GM12891 (cell line): ENCODE measurements at regions not wholly inside any gene's neighbourhood (a gene's known extent, or its start where the extent isn't known, plus 50 kb on each side); places are given as distances from the start of the nearest gene placed in this dataset.

Experiments
- DNase-seq: peaks from one replicate; pipeline ENCODE4 v3.0.0; 2011; ENCODE audit warnings: low spot score; ENCODE audit not compliant: insufficient read length
- FAIRE-seq: peaks from 2 replicates; lab custom pipeline; 2011; peaks lifted over from hg19 to GRCh38; lab: Jason Lieb, UNC
- PAX5 ChIP-seq: IDR thresholded peaks from 2 replicates; pipeline ENCODE4 v1.6.1; 2011; ENCODE audit warnings: low read length, moderate library complexity, mild to moderate bottlenecking; ENCODE audit not compliant: insufficient read depth, severe bottlenecking
- POLR2A ChIP-seq: IDR thresholded peaks from 2 replicates; pipeline ENCODE4 v1.6.1; 2011; ENCODE audit warnings: low read depth, low read length, control low read depth
- POLR2AphosphoS5 ChIP-seq: IDR thresholded peaks from 2 replicates; pipeline ENCODE4 v1.6.1; 2011; ENCODE audit warnings: low read depth, low read length, control low read depth
- POU2F2 ChIP-seq: IDR thresholded peaks from 2 replicates; pipeline ENCODE4 v1.6.1; 2011; ENCODE audit warnings: low read depth, mild to moderate bottlenecking, control low read depth, low read length, moderate library complexity
- SPI1 ChIP-seq: IDR thresholded peaks from 2 replicates; pipeline ENCODE4 v1.6.1; 2011; ENCODE audit warnings: low read depth, low read length, control low read depth
- TAF1 ChIP-seq: IDR thresholded peaks from 2 replicates; pipeline ENCODE4 v1.6.1; 2011; ENCODE audit warnings: low read depth, low read length, control low read depth

DNA sequence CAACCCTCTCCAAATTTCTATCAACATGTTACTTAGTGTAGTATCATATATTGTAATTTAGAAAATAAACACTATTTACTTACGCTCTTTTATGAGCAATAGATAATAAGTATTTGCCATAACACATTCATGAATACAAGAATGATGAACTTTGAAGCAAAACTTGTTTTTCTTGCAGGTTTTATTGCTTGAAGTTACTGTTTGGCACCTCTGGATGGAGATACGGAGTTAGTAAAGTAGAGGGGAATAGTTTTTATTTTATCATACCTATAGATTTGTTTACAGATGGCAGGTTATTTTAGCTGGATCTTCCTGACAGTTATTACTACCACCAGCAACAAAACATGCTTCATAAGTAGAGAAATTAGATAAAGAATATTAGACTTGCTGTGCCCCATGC, 274.2 kb upstream of the LRRTM4 start:
- TF ChIP-seq TAF1 (no peak), PAX5 (no peak), POLR2A (no peak), POU2F2 (no peak), SPI1 (no peak), POLR2AphosphoS5 (no peak)
- DNase-seq (no peak), FAIRE-seq (no peak)

DNA sequence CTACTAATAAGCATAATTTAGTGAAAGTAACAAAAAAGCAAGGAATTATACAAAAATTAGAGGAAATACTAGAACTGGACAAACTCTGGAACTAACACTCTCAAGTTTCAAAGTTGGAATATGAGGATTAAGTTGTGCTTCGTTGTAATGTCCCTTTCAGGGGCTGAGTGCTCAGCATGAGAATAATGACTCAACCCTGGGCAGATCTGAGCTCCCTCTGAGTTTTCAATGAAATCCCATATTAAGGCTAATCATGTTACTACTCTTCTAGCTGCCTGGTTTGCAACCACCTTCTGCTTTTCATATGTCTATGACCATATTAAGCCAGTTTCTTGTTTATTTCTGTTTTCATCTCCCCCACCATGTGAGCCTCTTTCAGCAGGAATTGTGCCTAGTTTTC, 274.9 kb upstream of the LRRTM4 start:
- no peak for DNase-seq
- no peak for FAIRE-seq
- no peak for TF ChIP-seq POU2F2
- TF ChIP-seq TAF1: no peak
- no peak for TF ChIP-seq PAX5
- TF ChIP-seq POLR2AphosphoS5: no peak
- no peak for TF ChIP-seq SPI1
- no peak for TF ChIP-seq POLR2A

DNA sequence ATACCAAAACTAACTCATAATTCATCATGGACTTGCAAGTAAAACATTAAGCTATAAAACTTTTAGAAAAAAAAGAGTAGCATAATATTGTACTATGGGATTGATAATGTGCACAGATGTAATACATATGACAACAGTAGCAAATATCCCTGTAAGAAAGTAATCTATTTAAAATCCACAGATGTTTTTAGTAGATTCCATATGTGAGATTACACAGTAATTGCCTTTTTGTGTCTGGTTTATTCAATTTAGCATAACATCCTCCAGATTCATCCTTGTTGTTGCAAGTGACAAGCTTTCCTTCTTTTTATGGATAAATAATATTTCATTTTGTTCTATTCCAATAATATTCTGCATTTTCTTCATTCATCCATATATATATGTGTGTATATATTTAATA, 278.2 kb upstream of the LRRTM4 start:
- DNase-seq (no peak), FAIRE-seq (no peak)
- TF ChIP-seq PAX5: no peak
- TF ChIP-seq POU2F2: no peak
- no peak for TF ChIP-seq POLR2AphosphoS5
- TF ChIP-seq POLR2A: no peak
- no peak for TF ChIP-seq TAF1
- TF ChIP-seq SPI1: no peak

DNA sequence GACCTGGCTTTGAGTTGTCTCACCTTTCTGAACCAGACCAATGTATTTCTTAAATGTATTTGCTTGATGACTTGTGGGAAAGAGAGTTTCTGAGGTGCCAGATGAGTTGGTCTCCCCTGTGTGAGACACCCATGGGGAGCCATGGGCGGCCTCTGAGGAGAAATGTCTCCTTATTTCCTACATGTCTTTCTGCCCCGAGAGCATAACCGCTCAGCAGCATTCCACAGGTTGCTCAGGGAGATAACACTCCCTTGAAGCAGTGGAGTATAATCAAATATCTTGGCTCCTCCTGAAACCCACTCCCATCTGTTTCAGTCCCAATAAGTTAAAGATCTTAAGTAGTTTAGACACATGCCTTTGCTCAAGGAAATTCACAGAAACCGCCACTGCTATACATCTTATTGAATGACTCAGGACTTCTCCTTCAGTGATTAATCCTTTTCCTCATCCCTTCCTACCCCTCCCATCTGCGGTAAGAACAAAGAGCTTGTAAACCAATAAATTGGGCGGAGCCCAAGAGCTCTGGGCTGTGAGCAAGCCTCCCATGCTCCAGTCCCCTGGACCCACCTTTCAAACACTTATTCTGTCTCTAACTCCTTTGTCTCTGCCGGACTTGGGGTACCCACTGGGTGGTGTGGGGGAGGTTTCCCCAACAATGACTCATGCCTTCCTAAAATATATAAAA, 285.5 kb upstream of the LRRTM4 start:
- DNase-seq: no peak
- no peak for FAIRE-seq
- TF ChIP-seq POU2F2: no peak
- TF ChIP-seq POLR2AphosphoS5: no peak
- TF ChIP-seq TAF1: no peak
- no peak for TF ChIP-seq PAX5
- no peak for TF ChIP-seq POLR2A
- TF ChIP-seq SPI1: no peak

DNA sequence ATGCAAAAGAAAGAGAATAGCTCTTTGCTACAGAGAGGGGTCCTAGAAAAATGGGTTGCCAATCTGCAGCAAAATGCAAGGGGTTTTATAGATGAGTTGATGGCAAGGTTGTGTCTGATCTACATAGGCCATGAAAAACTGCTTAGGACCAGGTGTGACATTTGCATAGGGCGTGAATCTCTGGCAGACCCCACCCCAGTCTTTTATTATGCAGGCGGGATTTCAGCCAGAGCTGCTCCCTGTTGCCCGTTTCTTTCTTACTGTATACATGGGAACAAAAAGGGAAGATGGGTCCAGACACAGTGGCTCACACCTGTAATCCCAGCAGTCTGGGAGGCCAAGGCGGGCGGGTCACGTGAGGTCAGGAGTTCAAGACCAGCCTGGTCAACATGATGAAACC, 286.4 kb upstream of the LRRTM4 start:
- FAIRE-seq: no peak
- no peak for DNase-seq
- TF ChIP-seq POLR2A: no peak

DNA sequence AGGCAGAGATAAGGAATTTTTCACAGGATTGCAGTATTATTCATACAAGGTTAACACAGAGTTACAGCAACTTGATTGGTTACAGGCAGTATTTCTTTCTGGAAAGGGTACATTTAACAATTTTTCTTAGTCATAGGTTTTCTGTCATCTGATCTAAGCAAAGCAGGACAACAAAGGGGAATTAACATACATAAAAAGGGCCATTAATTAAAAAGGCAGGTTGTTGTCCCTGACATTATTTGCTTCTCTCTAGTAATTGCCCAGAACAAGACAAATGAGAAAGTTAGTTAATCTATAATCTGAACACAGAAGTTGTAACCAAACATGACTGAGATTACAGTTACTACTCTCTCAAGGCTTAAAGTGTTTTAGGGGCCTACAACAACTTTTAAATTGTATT, 291.4 kb upstream of the LRRTM4 start:
- no peak for TF ChIP-seq POLR2A
- no peak for TF ChIP-seq POLR2AphosphoS5
- no peak for TF ChIP-seq TAF1
- TF ChIP-seq PAX5: no peak
- TF ChIP-seq POU2F2: no peak
- no peak for TF ChIP-seq SPI1
- no peak for DNase-seq
- FAIRE-seq: no peak

DNA sequence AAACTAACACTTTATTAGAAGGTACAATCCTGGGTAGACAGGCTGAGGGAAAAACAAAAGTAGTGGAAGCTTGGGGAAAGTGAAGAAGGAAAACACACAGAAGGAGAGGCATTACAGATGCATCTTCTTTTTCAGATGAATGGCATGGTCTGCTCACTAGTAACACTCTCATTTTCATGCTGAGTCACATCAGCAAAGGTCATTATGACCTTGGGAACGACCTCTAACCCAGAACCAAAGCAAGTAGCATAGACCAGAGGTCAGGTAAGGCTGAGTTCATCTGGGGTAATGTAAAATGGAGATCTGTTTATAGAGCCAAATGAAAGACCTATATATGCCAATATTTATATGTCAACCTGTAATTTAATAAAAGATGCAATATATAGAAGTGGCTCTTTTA, 294.4 kb upstream of the LRRTM4 start:
- FAIRE-seq (no peak), DNase-seq (no peak)
- no peak for TF ChIP-seq TAF1
- TF ChIP-seq POU2F2: no peak
- TF ChIP-seq POLR2AphosphoS5: no peak
- TF ChIP-seq PAX5: no peak
- TF ChIP-seq POLR2A: no peak
- TF ChIP-seq SPI1: no peak

DNA sequence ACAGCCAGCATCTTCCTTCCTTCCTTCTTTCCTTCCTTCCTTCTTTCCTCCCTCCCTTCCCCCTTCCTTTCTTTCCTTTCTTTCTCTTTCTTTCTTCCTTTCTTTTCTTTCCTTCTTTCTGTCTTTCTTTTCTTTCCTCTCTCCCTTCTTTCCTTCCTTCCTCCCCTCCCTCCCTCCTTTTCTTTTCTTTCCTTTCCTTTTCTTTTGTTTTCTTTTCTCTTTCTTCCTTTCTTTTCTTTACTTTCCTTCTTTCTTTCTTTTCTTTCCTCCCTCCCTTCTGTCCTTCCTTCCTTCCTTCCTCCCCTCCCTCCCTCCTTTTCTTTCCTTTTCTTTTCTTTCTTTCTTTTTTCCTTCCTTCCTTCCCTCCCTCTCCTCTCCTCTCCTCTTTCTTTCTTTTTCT, 296.0 kb upstream of the LRRTM4 start:
- FAIRE-seq (no peak), DNase-seq (no peak)
- no peak for TF ChIP-seq POLR2A
- no peak for TF ChIP-seq POU2F2
- TF ChIP-seq POLR2AphosphoS5: no peak
- no peak for TF ChIP-seq TAF1
- no peak for TF ChIP-seq SPI1
- no peak for TF ChIP-seq PAX5

DNA sequence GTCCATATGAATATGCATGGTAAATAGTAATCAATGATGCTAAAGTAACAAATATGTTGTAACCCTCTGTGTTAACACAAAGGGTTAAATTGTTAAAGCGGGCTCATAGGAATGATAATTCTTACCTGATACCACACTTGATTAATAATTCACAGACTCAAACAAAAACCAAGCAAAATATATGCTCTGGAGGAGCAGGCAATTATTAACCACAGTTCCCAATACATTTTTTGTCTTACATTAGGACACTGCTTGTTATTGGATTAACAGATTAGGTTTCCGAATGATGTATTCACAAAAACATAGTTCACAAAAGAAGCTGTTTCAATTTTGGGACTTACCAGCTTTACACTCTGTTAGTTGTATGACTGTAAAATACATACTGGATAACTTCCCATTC, 300.9 kb upstream of the LRRTM4 start:
- FAIRE-seq: no peak
- DNase-seq: no peak
- TF ChIP-seq POU2F2: no peak
- no peak for TF ChIP-seq POLR2AphosphoS5
- TF ChIP-seq TAF1: no peak
- TF ChIP-seq PAX5: no peak
- TF ChIP-seq POLR2A: no peak
- no peak for TF ChIP-seq SPI1

DNA sequence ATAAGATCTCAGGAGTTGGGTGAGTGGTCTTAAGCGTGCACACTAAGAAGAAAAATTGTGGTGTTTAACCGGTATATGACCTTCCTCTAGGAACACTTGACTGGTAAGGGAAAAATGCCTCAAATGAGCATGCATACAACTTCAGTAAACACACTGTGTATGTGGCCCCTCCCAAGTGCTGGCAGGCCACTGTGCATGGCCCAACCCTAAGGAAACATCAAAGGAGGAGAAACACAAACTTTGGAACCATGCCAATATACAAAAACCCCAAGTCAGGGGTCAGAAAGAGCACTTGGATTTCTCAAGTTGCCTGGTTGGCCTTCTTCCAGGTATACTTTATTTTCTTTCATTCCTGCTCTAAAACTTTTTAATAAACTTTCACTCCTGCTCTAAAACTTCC, 308.9 kb upstream of the LRRTM4 start:
- DNase-seq (no peak), FAIRE-seq (no peak)
- TF ChIP-seq POLR2A (no peak), PAX5 (no peak), TAF1 (no peak), POU2F2 (no peak), SPI1 (no peak), POLR2AphosphoS5 (no peak)

DNA sequence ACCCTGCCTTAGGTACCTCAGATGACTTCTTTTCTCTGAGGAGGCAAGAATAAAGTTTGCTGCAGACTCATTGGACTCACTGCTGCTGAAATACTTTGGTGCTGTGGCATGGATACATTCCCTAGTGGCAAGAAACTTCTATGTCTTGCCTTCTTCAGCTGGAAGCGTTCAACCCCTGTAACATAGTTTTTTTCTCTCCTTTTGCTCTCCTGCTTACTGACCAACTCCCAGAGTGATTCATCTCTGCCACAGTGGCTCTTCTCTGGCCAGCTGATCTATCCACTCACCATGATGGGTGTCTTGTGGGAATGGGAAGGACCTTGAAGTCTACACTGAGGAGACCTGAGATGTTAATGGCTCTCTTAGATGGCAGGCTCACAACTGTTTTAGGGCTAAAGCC, 309.3 kb upstream of the LRRTM4 start:
- DNase-seq: no peak
- no peak for TF ChIP-seq PAX5
- no peak for TF ChIP-seq SPI1
- FAIRE-seq: no peak
